HFF-Myc (cell line): ENCODE measurements at regions not wholly inside any gene's neighbourhood (a gene's known extent, or its start where the extent isn't known, plus 50 kb on each side); places are given as distances from the start of the nearest gene placed in this dataset.

ENCODE experiments used
- DNase-seq: peaks from one replicate; pipeline ENCODE4 v3.0.0-alpha.2; 2011; ENCODE audit warnings: low read depth; ENCODE audit errors: extremely low read depth
- H3K4me3 ChIP-seq: replicated peaks from 2 replicates; pipeline ENCODE4 v1.5.1; 2011; ENCODE audit warnings: low read depth, mild to moderate bottlenecking, control low read depth, low read length
- CTCF ChIP-seq: IDR thresholded peaks from 2 replicates; pipeline ENCODE4 v1.5.1; 2012; ENCODE audit warnings: mild to moderate bottlenecking, low read depth, low read length, control low read depth; ENCODE audit errors: missing control alignments

GRCh38 chr3:22729212-22729611, 473.9 kb upstream of the UBE2E2 start:
- no peak for DNase-seq
- no peak for TF ChIP-seq CTCF
- no peak overlapping the region for H3K4me3 ChIP-seq

GRCh38 chr3:22729981-22730380, 473.1 kb upstream of the UBE2E2 start:
- TF ChIP-seq CTCF: no peak
- no peak for DNase-seq
- no peak overlapping the region for H3K4me3 ChIP-seq

- DNase-seq: no peak
- no peak for TF ChIP-seq CTCF
- no peak overlapping the region for H3K4me3 ChIP-seq
Observed at GRCh38 chr3:22730701-22731100, 472.4 kb upstream of the UBE2E2 start.

GRCh38 chr3:22731901-22732300, 471.2 kb upstream of the UBE2E2 start:
- no peak for TF ChIP-seq CTCF
- H3K4me3 ChIP-seq: no peak overlapping the region
- DNase-seq: no peak

- H3K4me3 ChIP-seq: no peak overlapping the region
- no peak for DNase-seq
- TF ChIP-seq CTCF: no peak
Observed at GRCh38 chr3:22732641-22733040, 470.5 kb upstream of the UBE2E2 start.

GRCh38 chr3:22734207-22734606, 468.9 kb upstream of the UBE2E2 start:
- no peak overlapping the region for H3K4me3 ChIP-seq
- DNase-seq: no peak
- TF ChIP-seq CTCF: no peak

- H3K4me3 ChIP-seq: no peak overlapping the region
- no peak for TF ChIP-seq CTCF
- DNase-seq: no peak
Observed at GRCh38 chr3:22734756-22735155, 468.4 kb upstream of the UBE2E2 start.
